HepG2 (cell line): ENCODE measurements at regions not wholly inside any gene's neighbourhood (a gene's known extent, or its start where the extent isn't known, plus 50 kb on each side); places are given as distances from the start of the nearest gene placed in this dataset.

ENCODE experiments used
- ATAC-seq: fragments of 200-7000 bp; cut with Tn5 transposase; 3 replicates; pipeline ENCODE4 v1.9.1; 2020; ENCODE audit warnings: mild to moderate bottlenecking, moderate library complexity
- BruUV-seq: library from RNA; stranded (reverse); fragments of 400-500 nt; replicated peaks from 2 replicates; lab custom pipeline; 2021; lab: Mats Ljungman, UMichigan
- CTCF ChIA-PET: fragments of 300-600 bp; formaldehyde crosslinking; extraction: SDS; loops from one replicate; lab custom pipeline; 2021; ENCODE audit warnings: low total read pairs, inconsistent platforms, low intra/inter-chr PET ratio; lab: Yijun Ruan, JAX
- POLR2A ChIA-PET: fragments of 350-600 bp; sonication (Branson Sonifier 250); formaldehyde crosslinking; loops from one replicate; lab custom pipeline; 2020; ENCODE audit warnings: antibody characterized with exemption, inconsistent platforms; lab: Yijun Ruan, JAX
- DNase-seq: peaks from one replicate; pipeline ENCODE4 v3.0.0-alpha.2; 2015; ENCODE audit warnings: low spot score
- FAIRE-seq: peaks from 3 replicates; lab custom pipeline; 2011; peaks lifted over from hg19 to GRCh38; lab: Jason Lieb, UNC
- H2AFZ ChIP-seq: one replicate; pipeline ENCODE4 v1.6.1; 2011; ENCODE audit warnings: low read length, inconsistent platforms
- H3K27ac ChIP-seq: fragments of 300-600 bp; 3 replicates; pipeline ENCODE4 v1.8.0; 2011; ENCODE audit warnings: mixed run types, mild to moderate bottlenecking, mixed read lengths, low read length, inconsistent platforms; ENCODE audit not compliant: insufficient read depth; ENCODE audit errors: extremely low read length
- H3K27me3 ChIP-seq, 2 experiments: fragments of 200-600 bp in 1 of 2; 2 replicates in 1 of 2; 3 replicates in 1 of 2; pipeline versions ENCODE4 v1.6.0 to v1.8.0; 2011; ENCODE audit warnings: low read length in 2 of 2, mild to moderate bottlenecking in 2 of 2, moderate library complexity in 2 of 2, inconsistent platforms in 1 of 2; ENCODE audit not compliant: insufficient read depth in 2 of 2, control insufficient read depth in 1 of 2
- H3K36me3 ChIP-seq, 2 experiments: fragments of 200-600 bp in 1 of 2; replicated peaks in 1 of 2; 2 replicates in 1 of 2; 3 replicates in 1 of 2; pipeline versions ENCODE4 v1.5.1 to v1.8.0; 2011; ENCODE audit warnings: low read length in 2 of 2, inconsistent platforms in 1 of 2; ENCODE audit not compliant: insufficient read depth in 2 of 2, control insufficient read depth in 1 of 2
- H3K4me1 ChIP-seq: 2 replicates; pipeline ENCODE4 v1.5.1; 2012; ENCODE audit warnings: low read length, inconsistent platforms; ENCODE audit not compliant: insufficient read depth
- H3K4me2 ChIP-seq: 2 replicates; pipeline ENCODE4 v1.6.0; 2011; ENCODE audit warnings: low read depth, low read length, inconsistent platforms
- H3K4me3 ChIP-seq, 3 experiments: fragments of 200-600 bp in 1 of 3; sonication (generic), shearing (Covaris generic) in 1 of 3; replicated peaks in 1 of 3; 2 replicates each; pipeline ENCODE4 v1.5.1; 2011 to 2016; ENCODE audit warnings: low read length in 3 of 3, inconsistent platforms in 2 of 3, low read depth in 2 of 3, mild to moderate bottlenecking in 2 of 3, control low read depth in 1 of 3, mixed read lengths in 1 of 3; ENCODE audit not compliant: insufficient read depth in 1 of 3
- H3K79me2 ChIP-seq: one replicate; pipeline ENCODE4 v1.6.1; 2011; ENCODE audit warnings: low read length, inconsistent platforms; ENCODE audit not compliant: insufficient read depth
- H3K9ac ChIP-seq: 2 replicates; pipeline ENCODE4 v1.6.0; 2011; ENCODE audit warnings: mild to moderate bottlenecking, low read depth, low read length, inconsistent platforms; ENCODE audit not compliant: insufficient read depth
- H3K9me3 ChIP-seq: 2 replicates; pipeline ENCODE4 v1.5.1; 2012; ENCODE audit warnings: mild to moderate bottlenecking, low read length
- H4K20me1 ChIP-seq: 2 replicates; pipeline ENCODE4 v1.6.0; 2011; ENCODE audit warnings: inconsistent platforms, mild to moderate bottlenecking, low read length, moderate library complexity; ENCODE audit not compliant: insufficient read depth
- ATF2 ChIP-seq: sonication (generic); formaldehyde crosslinking; IDR thresholded peaks from 2 replicates; pipeline ENCODE4 v1.4.0; 2020; ENCODE audit warnings: missing genetic modification reagents
- FOXA1 ChIP-seq, 2 experiments: fragments of 450-650 bp in 1 of 2; sonication (generic) in 1 of 2; formaldehyde crosslinking in 1 of 2; IDR thresholded peaks; 2 replicates each; pipeline versions ENCODE4 v1.4.0 to v1.6.1; 2016 to 2020; ENCODE audit warnings: missing genetic modification reagents in 1 of 2
- GATA4 ChIP-seq: sonication (generic); IDR thresholded peaks from 2 replicates; pipeline ENCODE4 v1.6.1; 2016; ENCODE audit warnings: antibody characterized with exemption, low read depth, borderline replicate concordance
- MTF2 ChIP-seq: sonication (generic); formaldehyde crosslinking; IDR thresholded peaks from 2 replicates; pipeline ENCODE4 v1.5.0; 2020; ENCODE audit warnings: missing genetic modification reagents, borderline replicate concordance
- NFYC ChIP-seq: IDR thresholded peaks from 2 replicates; pipeline ENCODE4 v1.6.1; 2016; ENCODE audit warnings: missing genetic modification reagents, missing compliant biosample characterization
- TSC22D2 ChIP-seq: sonication (generic); formaldehyde crosslinking; IDR thresholded peaks from 2 replicates; pipeline ENCODE4 v1.5.1; 2020; ENCODE audit warnings: missing genetic modification reagents, mild to moderate bottlenecking, borderline replicate concordance
- ZKSCAN1 ChIP-seq: fragments of 150-350 bp; IDR thresholded peaks from 2 replicates; pipeline ENCODE4 v1.6.1; 2014; ENCODE audit warnings: low read length
- ZNF484 ChIP-seq: sonication (generic); formaldehyde crosslinking; IDR thresholded peaks from 2 replicates; pipeline ENCODE4 v1.5.1; 2020; ENCODE audit warnings: mild to moderate bottlenecking, low read depth, missing genetic modification reagents, borderline replicate concordance
- whole genome bisulfite sequencing: methylation state at CpG from one replicate; pipeline ENCODE4 v1.1.6; 2017; ENCODE audit warnings: low lambda C conversion rate; 5-methylcytosine and 5-hydroxymethylcytosine counted together
- in situ Hi-C: cut with HindIII; loops from 2 replicates; pipeline ENCODE4 v1.10.0; 2017; ENCODE audit warnings: low pct_unique_long_range_greater_than_20kb; ENCODE audit not compliant: extremely low pct_ligation_motif_present
- intact Hi-C: fragments of 100-400 bp; cut with micrococcal nuclease; formaldehyde crosslinking; loops from one replicate; pipeline ENCODE4 v1.10.0; 2022; ENCODE audit not compliant: unreplicated experiment

GRCh38 chr18:25826823-25827222, 263.6 kb downstream of the SS18 start:
- intact Hi-C loops, result no loop called here
- Histone ChIP-seq H3K36me3 (no peaks in the 10 kb centered on the region), H3K4me3 (no peak overlapping the region), H3K4me1 (peaks cover 15% of the 10 kb centered on the region), H2AFZ (no peak overlapping the region), H3K27me3 (no peaks in the 10 kb centered on the region; a peak in 1 of 5 replicates), H3K4me2 (no peak overlapping the region), H3K9ac (no peak overlapping the region), H3K79me2 (no peaks in the 10 kb centered on the region), H3K27ac (no peak overlapping the region), H3K9me3 (no peaks in the 10 kb centered on the region), H4K20me1 (no peaks in the 10 kb centered on the region)
- BruUV-seq, result no TSS peak
- ChIA-PET CTCF (no interaction called here), POLR2A (no interaction called here)
- 61% methylated on average over 5 of the region's 5 CpGs for WGBS
- ATAC-seq (peak; percentile 26; the same call in 1 of the 3 replicates), FAIRE-seq (no peak), DNase-seq (no peak)
- in situ Hi-C loops, result loop anchor here (25.0 kb wide), 2 partner anchors 265 to 940 kb away; no protein-coding TSS in a partner anchor
- TF ChIP-seq GATA4 (no peak), ZNF484 (no peak), ZKSCAN1 (no peak)

GRCh38 chr18:25825979-25826776, 264.2 kb downstream of the SS18 start:
- H3K4me3 ChIP-seq, result no peak overlapping the region
- H3K79me2 ChIP-seq, result no peaks in the 10 kb centered on the region
- no peak overlapping the region for H3K9ac ChIP-seq
- TF ChIP-seq NFYC (CRISPR knock-in tag) (no peak), TSC22D2 (CRISPR knock-in tag) (no peak), MTF2 (no peak), ATF2 (CRISPR knock-in tag) (no peak), FOXA1 (IDR thresholded peaks at IDR 0.05) (no peak), FOXA1 (CRISPR knock-in tag; IDR thresholded peaks at IDR 0.05) (no peak)
- TF ChIP-seq, all 625 proteins: peak for 0
- no peak overlapping the region; the same call in 1 of the 2 replicates for H3K4me2 ChIP-seq
- H3K27me3 ChIP-seq, result no peaks in the 10 kb centered on the region; a peak in 1 of 5 replicates
- H2AFZ ChIP-seq, result no peak overlapping the region
- no peak overlapping the region for H3K27ac ChIP-seq
- DNase-seq, result peak; percentile 23
- CTCF ChIA-PET, result no interaction called here
- H3K4me1 ChIP-seq, result peaks cover 15% of the 10 kb centered on the region
- no peak for FAIRE-seq
- ATAC-seq, result no peak; the same call in 1 of the 3 replicates
- POLR2A ChIA-PET, result no interaction called here
- 0% methylated on average over 4 of the region's 4 CpGs for WGBS
- H3K36me3 ChIP-seq, result no peaks in the 10 kb centered on the region
- H3K9me3 ChIP-seq, result no peaks in the 10 kb centered on the region
- H4K20me1 ChIP-seq, result no peaks in the 10 kb centered on the region
- no TSS peak for BruUV-seq
- intact Hi-C loops (no loop called here), in situ Hi-C loops (loop anchor here (25.0 kb wide), 2 partner anchors 264 to 939 kb away; no protein-coding TSS in a partner anchor)
